NCI-H1694 treated with DMSO at 0.1 percent for 48 hours (cell line): ENCODE measurements at regions not wholly inside any gene's neighbourhood (a gene's known extent, or its start where the extent isn't known, plus 50 kb on each side); places are given as distances from the start of the nearest gene placed in this dataset.

ENCODE experiments used
- DNase-seq: peaks from one replicate; lab custom pipeline; 2025; lab: John Stamatoyannopoulos, UW

DNA sequence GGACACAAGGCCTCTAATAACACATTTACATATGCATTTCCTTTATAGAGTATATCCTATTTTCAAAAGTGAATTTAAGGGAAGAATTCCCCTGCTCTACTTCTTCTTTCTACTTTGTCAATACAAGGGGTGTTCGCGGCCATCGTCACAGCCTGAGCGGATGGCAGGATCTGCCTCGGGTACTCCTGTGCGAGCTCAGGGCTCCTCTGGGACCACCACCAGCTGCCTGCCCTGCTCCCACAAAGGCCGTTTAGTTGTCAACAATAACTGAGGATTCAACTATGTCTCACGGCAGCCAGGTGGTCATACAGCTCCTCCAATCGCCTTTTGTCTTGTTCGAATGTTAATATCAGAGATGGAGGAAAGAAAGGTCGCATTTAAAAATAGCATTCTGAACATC is 228.2 kb upstream of the TENM3 start:
- no peak for DNase-seq

DNA sequence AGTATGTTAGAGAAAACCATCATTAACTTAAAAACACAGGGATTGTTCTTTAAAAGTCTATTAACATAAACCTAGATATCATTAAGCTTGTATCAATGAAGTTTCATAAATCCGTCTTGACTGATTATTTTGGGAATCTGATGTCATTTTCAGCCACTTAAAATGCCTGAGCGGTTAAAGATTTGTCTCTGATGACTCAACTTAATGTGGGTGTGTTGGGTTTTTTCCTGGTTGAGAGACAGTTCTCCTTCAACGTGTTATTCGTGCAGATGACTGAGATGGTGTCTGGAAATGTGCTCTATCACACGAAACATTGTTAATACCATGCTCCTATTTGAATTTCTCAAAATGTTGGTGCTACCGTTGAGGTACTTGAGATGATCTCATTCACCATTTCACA is 227.3 kb upstream of the TENM3 start:
- DNase-seq: no peak

DNA sequence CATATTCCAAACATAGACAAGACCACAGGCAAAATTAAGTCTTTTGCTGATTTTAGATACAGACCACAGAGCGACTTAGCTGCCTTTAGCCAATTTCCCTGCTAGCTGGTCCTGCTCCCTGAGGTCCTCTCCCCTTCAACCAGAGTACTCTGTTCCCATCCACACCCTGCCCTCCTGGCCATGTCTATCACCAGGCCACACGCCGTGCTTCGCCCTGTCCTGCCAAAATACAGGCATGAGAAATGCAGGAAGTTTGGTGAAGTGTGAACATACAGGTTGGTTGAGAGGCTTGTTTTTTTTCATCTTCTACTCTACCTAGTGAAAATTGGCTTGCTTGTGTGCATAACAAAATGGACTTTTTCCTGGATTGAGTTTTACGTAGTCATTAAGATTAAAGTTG is 226.2 kb upstream of the TENM3 start:
- no peak for DNase-seq

DNA sequence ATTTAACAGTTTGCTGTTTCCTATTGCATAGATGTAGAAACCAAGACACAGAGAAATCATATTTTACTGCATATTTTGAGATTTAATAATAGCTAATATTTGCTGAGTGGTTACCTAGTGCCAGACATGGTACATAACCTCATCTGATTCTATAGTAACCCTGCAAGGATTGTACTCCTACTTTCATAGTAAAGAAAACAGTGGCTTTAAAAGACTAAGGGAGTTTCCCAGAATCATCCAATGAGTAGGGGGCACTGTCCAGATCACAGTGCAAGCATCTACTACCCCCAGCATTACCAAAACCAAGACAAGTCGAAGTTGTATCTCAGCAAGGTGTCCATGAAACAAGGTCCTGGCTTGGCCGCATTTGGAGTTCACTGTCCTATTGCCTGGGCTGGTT is 224.5 kb upstream of the TENM3 start:
- no peak for DNase-seq

DNA sequence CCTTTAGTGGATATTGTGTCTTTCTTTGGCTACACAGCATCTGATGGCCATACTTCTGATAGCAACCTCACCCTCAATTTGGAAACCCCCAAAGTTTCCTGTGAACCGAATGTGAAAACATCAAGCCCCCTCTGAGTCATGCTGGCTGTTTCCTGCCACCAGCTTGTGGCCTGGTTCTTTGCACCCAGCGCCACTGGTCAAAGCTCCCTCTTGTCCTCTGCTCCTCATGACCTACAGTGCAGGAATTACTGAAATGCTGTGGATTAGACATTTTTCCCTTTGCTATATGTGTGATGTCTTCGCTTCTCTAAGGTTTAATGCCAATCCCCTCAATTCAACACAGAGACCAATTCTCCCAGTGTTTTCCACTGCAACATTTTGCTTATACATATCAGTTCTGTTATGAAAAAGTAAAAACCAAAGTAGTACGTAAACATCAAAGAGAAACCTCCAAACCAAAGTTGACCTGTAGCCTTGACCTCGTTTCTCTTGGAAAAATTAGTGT is 224.0 kb upstream of the TENM3 start:
- DNase-seq: no peak

DNA sequence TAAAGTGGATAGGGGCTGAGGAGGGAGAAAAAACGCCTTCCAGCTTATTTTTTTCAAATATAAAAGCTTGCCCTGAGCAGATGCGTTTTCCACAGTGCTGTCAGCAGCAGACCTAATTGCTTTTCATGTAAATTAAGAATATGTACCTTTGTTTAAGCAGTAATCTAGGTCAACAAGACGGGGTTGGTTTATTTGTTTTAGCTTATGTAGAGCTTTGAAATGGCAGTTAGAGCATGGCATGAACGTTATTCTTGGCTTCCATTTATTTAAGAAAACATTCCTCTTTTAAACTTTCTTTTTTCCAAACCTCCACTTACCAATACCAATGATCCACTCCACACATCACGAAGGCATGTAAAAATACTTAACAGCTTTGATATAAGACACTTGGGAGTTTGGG is 220.3 kb upstream of the TENM3 start:
- DNase-seq: no peak

DNA sequence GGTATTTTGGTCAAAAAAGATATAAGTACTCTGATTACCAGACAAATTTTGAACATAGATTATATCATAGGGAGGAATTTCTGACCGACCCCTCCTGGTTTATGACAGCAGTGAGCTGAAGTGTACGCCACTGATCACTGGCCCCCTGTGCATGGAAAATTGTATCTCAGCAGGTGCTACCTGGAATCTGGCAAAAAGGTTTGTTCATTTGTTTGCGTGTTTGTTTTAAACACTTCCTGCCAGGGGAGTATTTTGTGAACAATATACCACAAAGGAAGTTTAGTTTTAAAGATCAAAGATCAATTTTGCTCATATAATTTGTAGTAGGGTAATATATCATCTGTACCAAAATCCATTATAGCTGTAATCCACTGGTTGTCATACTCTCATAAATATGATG is 219.7 kb upstream of the TENM3 start:
- DNase-seq: no peak

GRCh38 chr4:182042945-182043344 is 200.3 kb upstream of the TENM3 start:
- no peak for DNase-seq

- no peak for DNase-seq
These were observed 194.3 kb upstream of the TENM3 start for GRCh38 chr4:182048871-182049270.

DNA sequence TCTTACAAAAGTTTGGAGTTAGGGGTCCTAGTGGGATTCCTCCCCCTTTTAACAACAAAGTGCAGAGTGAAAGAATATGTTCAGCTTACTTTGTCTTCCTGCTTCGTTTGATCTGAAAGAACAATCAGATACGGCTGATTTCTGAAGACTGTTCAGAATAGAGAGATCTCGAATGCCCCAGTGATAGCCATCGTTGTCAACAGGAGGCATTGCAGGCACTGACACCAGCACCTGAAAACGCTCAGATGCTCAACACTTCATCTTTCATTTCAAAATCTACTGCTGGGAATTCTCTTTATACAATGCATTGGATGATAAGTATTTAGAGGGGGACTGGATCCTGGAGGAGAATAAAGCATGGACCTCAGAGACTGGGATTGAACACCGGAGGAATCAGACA is 186.3 kb upstream of the TENM3 start:
- DNase-seq: no peak

DNA sequence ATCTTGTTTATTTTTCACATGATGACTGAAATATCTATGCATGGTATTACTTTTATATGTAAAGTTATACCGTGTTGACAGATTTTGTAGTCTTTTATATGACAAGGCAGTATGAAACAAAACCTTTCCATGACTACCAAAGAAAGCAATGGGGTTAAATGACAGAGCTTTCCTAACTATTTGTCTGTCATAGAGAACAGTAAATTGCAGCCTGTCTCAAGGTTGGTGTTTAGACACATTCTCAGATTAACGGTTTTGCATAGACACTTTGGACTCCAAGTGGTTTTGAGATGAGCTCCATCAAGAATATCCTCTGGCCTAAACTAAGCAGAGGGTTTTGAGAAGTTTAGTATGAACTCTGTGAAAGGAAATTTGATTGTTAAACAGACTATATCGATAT is 180.7 kb upstream of the TENM3 start:
- no peak for DNase-seq

- DNase-seq: no peak
These were observed 180.3 kb upstream of the TENM3 start for GRCh38 chr4:182062936-182063335.

DNA sequence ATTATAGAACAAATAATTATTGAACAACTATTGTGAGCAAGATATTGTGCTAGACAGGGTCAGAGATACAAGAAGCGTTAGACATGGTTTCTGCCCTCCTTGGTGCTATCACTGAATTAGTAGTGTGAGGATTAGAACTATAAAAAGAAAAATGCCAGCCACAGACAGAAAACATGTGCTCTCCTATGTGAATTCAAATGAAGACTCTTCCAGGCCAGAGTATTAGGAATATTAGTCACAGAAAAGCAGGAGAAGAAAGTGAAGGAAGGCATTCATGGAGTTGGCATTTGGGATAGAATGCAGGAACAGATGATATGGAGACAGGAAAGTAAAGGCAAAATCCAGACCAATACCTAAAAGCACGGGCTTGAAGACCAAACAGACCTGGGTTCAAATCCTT is 179.6 kb upstream of the TENM3 start:
- no peak for DNase-seq

GRCh38 chr4:182065255-182065654 is 177.9 kb upstream of the TENM3 start:
- DNase-seq: no peak

- no peak for DNase-seq
These were observed 177.2 kb upstream of the TENM3 start for GRCh38 chr4:182066037-182066436.

DNA sequence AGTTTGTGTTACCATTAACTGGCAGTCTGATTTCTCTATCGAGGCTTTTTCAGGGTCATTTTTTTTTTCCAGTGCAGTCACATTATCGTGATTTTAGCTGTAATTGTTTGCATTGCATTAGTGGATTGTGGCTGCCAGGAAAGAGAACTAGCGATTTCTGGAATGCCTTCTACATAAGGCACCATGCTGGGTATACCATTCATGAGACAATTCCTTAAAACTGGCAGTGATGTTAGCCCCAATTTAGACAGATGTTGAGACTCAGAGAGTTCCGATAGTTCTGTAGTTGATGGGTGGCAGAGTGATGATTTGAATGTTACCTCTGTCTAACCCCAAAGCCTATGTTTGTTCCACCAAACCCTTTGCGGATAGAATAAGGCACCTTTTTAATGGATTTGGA is 175.4 kb upstream of the TENM3 start:
- DNase-seq: no peak

GRCh38 chr4:182068920-182069319 is 174.3 kb upstream of the TENM3 start:
- DNase-seq: no peak

- DNase-seq: no peak
These were observed 169.9 kb upstream of the TENM3 start for GRCh38 chr4:182073278-182073677.

- DNase-seq: no peak
These were observed 169.1 kb upstream of the TENM3 start for GRCh38 chr4:182074139-182074538.

DNA sequence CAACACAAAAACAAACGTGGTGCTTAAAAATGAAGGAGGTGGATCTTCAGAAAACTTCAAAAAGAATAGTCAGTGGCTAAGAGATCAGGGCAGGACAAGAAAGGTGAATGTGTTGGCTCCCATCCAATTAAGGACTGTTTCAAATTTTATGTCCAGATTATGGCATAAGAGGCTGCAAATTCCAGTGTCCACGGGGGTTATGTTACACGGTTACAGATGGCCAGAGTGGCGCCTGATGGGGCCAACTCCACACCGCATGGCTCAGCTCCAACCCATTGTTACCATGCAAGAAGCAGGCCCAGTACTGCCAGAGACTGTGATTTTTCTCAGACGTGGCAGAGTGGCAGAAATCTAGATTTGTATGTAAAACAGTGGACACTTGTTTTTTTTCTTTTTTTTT is 168.4 kb upstream of the TENM3 start:
- DNase-seq: no peak

DNA sequence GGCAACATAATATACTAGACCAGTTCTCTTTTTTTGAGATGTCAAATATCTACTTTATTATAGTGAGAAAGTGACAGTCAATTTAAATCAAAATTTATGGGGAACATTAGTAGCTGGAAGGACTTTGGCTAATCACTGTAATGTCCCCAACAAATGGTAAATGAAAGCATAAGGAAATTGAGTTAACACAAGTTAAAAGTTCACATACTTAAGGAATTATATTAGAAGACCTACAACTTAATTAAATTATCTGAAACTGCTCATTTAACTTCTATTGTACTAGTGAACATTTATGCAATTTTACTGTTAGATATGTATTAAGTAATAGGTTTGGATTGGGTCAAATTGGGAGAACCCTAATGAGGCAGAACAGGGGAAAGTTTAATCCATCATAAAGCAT is 160.3 kb upstream of the TENM3 start:
- DNase-seq: no peak

DNA sequence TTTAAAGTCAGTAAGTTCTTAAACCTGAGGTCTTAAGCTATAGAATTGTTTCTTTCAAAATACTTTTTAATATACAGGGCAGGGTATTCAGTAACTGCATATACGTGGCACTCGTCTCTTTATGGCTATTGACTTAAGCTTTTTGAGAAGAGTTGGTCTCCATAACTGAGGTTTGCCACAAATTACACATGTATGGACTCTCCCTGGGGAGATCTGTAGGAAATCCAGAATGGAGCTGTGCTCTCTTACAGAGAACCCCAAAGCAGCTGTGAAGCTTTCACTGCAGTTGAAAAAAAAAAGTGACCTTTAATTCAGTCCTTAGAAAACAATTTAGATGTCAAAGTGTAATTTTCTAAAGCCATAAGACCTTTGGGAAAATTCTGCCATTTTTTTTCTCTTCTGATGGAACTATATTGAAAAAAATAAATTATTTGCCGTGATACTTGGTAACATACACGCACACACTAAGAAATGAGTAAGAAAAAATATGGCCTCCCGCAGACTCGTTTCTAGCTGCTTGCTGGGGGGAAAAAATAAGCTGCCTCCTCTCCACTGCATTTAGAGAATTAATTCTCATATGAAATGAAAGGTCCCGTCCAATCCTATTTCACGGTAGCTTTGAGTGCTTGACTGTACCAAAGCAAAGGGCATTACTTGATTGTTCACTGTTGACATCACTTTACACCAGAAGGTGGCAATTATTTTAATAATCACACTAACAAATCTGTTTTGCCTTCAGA is 159.4 kb upstream of the TENM3 start:
- DNase-seq: no peak

DNA sequence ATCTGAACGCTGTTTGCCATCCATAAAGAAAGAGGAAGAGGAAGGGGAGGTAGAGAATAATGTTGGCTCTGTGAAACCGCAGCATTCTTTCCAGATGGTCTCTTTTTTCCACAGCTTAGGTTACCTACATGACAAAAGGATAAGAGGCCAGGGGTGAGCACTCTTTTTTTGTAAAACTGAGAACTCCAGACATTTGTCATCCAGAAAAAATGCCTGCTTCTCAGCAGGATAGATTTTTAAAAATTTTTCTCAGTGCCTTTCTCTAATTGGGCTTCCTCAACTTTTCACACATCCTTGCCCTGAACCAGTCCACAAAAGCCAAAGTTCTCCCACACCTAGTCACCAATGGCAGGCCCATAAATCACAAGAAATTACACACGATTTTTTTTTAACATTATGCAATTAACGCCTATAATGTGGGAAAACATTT is 158.1 kb upstream of the TENM3 start:
- no peak for DNase-seq

DNA sequence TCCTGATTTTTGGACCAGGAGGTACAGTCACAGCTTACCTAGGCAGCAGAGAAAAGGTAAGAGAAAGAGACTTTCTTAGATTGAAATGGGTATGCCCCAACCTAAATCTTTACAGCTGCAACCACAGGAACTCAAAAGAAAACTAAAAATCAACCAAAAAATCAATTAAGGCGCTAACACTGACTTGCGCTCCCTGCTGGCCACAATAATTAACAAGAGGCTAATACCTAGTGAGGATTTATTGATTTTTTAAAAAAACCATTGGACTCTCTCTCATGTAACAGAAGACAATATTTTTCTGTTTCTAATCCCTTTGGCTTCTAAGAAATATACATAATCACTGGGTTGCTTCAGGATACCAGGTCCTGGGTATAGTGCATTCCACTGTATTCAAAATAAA is 153.9 kb upstream of the TENM3 start:
- no peak for DNase-seq
